WTC11 (cell line): ENCODE measurements at regions not wholly inside any gene's neighbourhood (a gene's known extent, or its start where the extent isn't known, plus 50 kb on each side); places are given as distances from the start of the nearest gene placed in this dataset.

ENCODE experiments used
- ATAC-seq: fragments of 200-7000 bp; cut with Tn5 transposase; 2 replicates; pipeline ENCODE4 v1.10.0; 2021; ENCODE audit warnings: mild to moderate bottlenecking, moderate library complexity
- CTCF ChIA-PET: fragments of 300-600 bp; sonication (Branson Sonifier 250); formaldehyde crosslinking; loops from one replicate; lab custom pipeline; 2021; ENCODE audit warnings: antibody characterized with exemption; lab: Charles Lee
- POLR2A ChIA-PET: fragments of 350-600 bp; sonication (Branson Sonifier 250); formaldehyde crosslinking; loops from one replicate; lab custom pipeline; 2021; ENCODE audit warnings: antibody characterized with exemption; lab: Charles Lee
- DNase-seq: peaks from one replicate; pipeline ENCODE4 v3.0.0; 2021; ENCODE audit warnings: low spot score
- H3K27ac Mint-ChIP-seq: 2 replicates; pipeline ENCODE4 v1.8.0; 2021; ENCODE audit warnings: mixed read lengths
- H3K27me3 Mint-ChIP-seq: 2 replicates; pipeline ENCODE4 v1.8.0; 2021; ENCODE audit warnings: low read depth, mild to moderate bottlenecking, moderate library complexity, mixed read lengths
- H3K36me3 Mint-ChIP-seq: 2 replicates; pipeline ENCODE4 v1.8.0; 2021; ENCODE audit warnings: mixed read lengths
- H3K4me1 Mint-ChIP-seq: 2 replicates; pipeline ENCODE4 v1.8.0; 2022; ENCODE audit warnings: mixed read lengths
- H3K4me3 Mint-ChIP-seq: 2 replicates; pipeline ENCODE4 v1.8.0; 2021; ENCODE audit warnings: mild to moderate bottlenecking, moderate library complexity, mixed read lengths
- H3K9me3 Mint-ChIP-seq: 2 replicates; pipeline ENCODE4 v1.8.0; 2021; ENCODE audit warnings: mixed read lengths
- AFF4 ChIP-seq: sonication (generic); formaldehyde crosslinking; IDR thresholded peaks from 2 replicates; pipeline ENCODE4 v1.8.1; 2023; ENCODE audit warnings: mild to moderate bottlenecking, missing genetic modification reagents, borderline replicate concordance
- CREM ChIP-seq: sonication (generic); formaldehyde crosslinking; IDR thresholded peaks from 2 replicates; pipeline ENCODE4 v1.8.1; 2022; ENCODE audit warnings: mild to moderate bottlenecking, missing genetic modification reagents, moderate library complexity
- EMX1 ChIP-seq: fragments of 250-450 bp; sonication (Bioruptor Pico); IDR thresholded peaks from 2 replicates; pipeline ENCODE4 v1.8.0; 2021; ENCODE audit warnings: mild to moderate bottlenecking
- ETV6 ChIP-seq: sonication (generic); formaldehyde crosslinking; IDR thresholded peaks from 2 replicates; pipeline ENCODE4 v1.8.1; 2022; ENCODE audit warnings: mild to moderate bottlenecking, missing genetic modification reagents
- FOXK1 ChIP-seq: sonication (generic); formaldehyde crosslinking; IDR thresholded peaks from 2 replicates; pipeline ENCODE4 v1.8.0; 2022; ENCODE audit warnings: mild to moderate bottlenecking, moderate library complexity, missing genetic modification reagents
- IRF2 ChIP-seq: sonication (generic); formaldehyde crosslinking; IDR thresholded peaks from 2 replicates; pipeline ENCODE4 v1.8.0; 2022; ENCODE audit warnings: low read depth, missing genetic modification reagents, borderline replicate concordance
- MAX ChIP-seq: sonication (generic); formaldehyde crosslinking; IDR thresholded peaks from 2 replicates; pipeline ENCODE4 v1.8.0; 2022; ENCODE audit warnings: mild to moderate bottlenecking, missing genetic modification reagents
- NFE2L1 ChIP-seq: sonication (generic); formaldehyde crosslinking; IDR thresholded peaks from 2 replicates; pipeline ENCODE4 v1.8.1; 2023; ENCODE audit warnings: missing genetic modification reagents
- NR2C2 ChIP-seq: sonication (generic); formaldehyde crosslinking; IDR thresholded peaks from 2 replicates; pipeline ENCODE4 v1.8.0; 2022; ENCODE audit warnings: mild to moderate bottlenecking, missing genetic modification reagents
- RORB ChIP-seq: fragments of 250-450 bp; sonication (Bioruptor Pico); IDR thresholded peaks from 2 replicates; pipeline ENCODE4 v1.9.0; 2021; ENCODE audit warnings: mild to moderate bottlenecking
- SMAD3 ChIP-seq: sonication (generic); formaldehyde crosslinking; IDR thresholded peaks from 2 replicates; pipeline ENCODE4 v1.8.0; 2022; ENCODE audit warnings: missing genetic modification reagents, mild to moderate bottlenecking, borderline replicate concordance
- TCF7 ChIP-seq: sonication (generic); formaldehyde crosslinking; IDR thresholded peaks from 2 replicates; pipeline ENCODE4 v1.8.0; 2022; ENCODE audit warnings: mild to moderate bottlenecking, low read depth, missing genetic modification reagents, moderate library complexity
- ZMAT4 ChIP-seq: fragments of 250-450 bp; sonication (Bioruptor Pico); IDR thresholded peaks from 2 replicates; pipeline ENCODE4 v1.9.0; 2021; ENCODE audit warnings: mild to moderate bottlenecking
- ZNF219 ChIP-seq: sonication (generic); formaldehyde crosslinking; IDR thresholded peaks from 2 replicates; pipeline ENCODE4 v1.8.0; 2023; ENCODE audit warnings: missing genetic modification reagents, mild to moderate bottlenecking, borderline replicate concordance
- ZNF416 ChIP-seq: fragments of 250-450 bp; sonication (Bioruptor Pico); IDR thresholded peaks from 2 replicates; pipeline ENCODE4 v1.9.0; 2021; ENCODE audit warnings: mild to moderate bottlenecking, inconsistent platforms
- ZNF423 ChIP-seq: fragments of 250-450 bp; sonication (Bioruptor Pico); IDR thresholded peaks from 2 replicates; pipeline ENCODE4 v2.1.2; 2022; ENCODE audit warnings: mild to moderate bottlenecking, moderate library complexity
- TF ChIP-seq, protein P1 (sequence below): sonication (generic); formaldehyde crosslinking; IDR thresholded peaks from 2 replicates; pipeline ENCODE4 v1.8.0; 2023; ENCODE audit warnings: missing genetic modification reagents
- TF ChIP-seq, protein P2 (sequence below): sonication (generic); formaldehyde crosslinking; IDR thresholded peaks from 2 replicates; pipeline ENCODE4 v1.8.1; 2023; ENCODE audit warnings: mild to moderate bottlenecking, missing genetic modification reagents, moderate library complexity
- TF ChIP-seq, protein P3 (sequence below): sonication (generic); formaldehyde crosslinking; IDR thresholded peaks from 2 replicates; pipeline ENCODE4 v1.8.1; 2023; ENCODE audit warnings: mild to moderate bottlenecking, missing genetic modification reagents

DNA sequence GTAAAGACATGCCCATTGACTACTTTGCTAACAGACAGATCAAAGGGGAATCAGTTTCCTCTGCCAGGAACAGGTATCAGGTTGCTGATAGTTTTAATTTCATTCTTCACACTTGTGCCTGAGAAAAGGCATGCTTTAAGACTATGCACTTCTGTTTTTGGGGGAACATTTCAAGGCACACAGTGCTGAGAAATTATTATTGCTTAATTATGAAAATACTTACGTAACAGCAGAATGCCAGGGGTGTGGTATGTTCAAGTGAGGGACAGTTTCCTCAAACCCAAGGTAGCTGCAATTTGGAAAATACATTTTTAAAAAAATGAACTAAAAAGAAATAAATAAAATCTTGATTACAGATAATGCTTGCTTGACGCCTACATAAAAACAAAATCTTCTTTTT lies 1746.1 kb upstream of the PIK3C3 start:
- TF ChIP-seq, protein P1, sequence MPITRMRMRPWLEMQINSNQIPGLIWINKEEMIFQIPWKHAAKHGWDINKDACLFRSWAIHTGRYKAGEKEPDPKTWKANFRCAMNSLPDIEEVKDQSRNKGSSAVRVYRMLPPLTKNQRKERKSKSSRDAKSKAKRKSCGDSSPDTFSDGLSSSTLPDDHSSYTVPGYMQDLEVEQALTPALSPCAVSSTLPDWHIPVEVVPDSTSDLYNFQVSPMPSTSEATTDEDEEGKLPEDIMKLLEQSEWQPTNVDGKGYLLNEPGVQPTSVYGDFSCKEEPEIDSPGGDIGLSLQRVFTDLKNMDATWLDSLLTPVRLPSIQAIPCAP (CRISPR knock-in tag) = no peak
- TF ChIP-seq SMAD3 (CRISPR knock-in tag) (no peak), ZNF416 (CRISPR knock-in tag) (no peak), AFF4 (CRISPR knock-in tag) (no peak), EMX1 (CRISPR knock-in tag) (no peak), FOXK1 (no peak), ZMAT4 (CRISPR knock-in tag) (no peak), MAX (CRISPR knock-in tag) (no peak), TCF7 (CRISPR knock-in tag) (no peak)
- H3K4me1 Mint-ChIP-seq = peaks cover 42% of the 10 kb centered on the region
- CTCF ChIA-PET = no interaction called here
- H3K9me3 Mint-ChIP-seq = peaks cover 3% of the 10 kb centered on the region; the same call in 1 of the 2 replicates
- H3K27ac Mint-ChIP-seq = no peak overlapping the region
- ATAC-seq = no peak
- DNase-seq = no peak
- no peaks in the 10 kb centered on the region for H3K36me3 Mint-ChIP-seq
- no peaks in the 10 kb centered on the region for H3K27me3 Mint-ChIP-seq
- H3K4me3 Mint-ChIP-seq = no peak overlapping the region
- POLR2A ChIA-PET = no interaction called here

GRCh38 chr18:40197711-40198110 lies 1757.3 kb upstream of the PIK3C3 start:
- Mint-ChIP-seq H3K9me3 (peaks cover 27% of the 10 kb centered on the region), H3K4me1 (peaks cover 7% of the 10 kb centered on the region), H3K27me3 (no peaks in the 10 kb centered on the region), H3K27ac (no peak overlapping the region), H3K4me3 (no peak overlapping the region), H3K36me3 (peaks cover 20% of the 10 kb centered on the region)
- TF ChIP-seq NR2C2 (CRISPR knock-in tag) = no peak
- no peak for TF ChIP-seq MAX (CRISPR knock-in tag)
- no peak for TF ChIP-seq CREM
- TF ChIP-seq ZNF219 = no peak
- no peak for TF ChIP-seq RORB (CRISPR knock-in tag)
- TF ChIP-seq ZNF423 (CRISPR knock-in tag) = no peak
- TF ChIP-seq NFE2L1 (CRISPR knock-in tag) = no peak
- no peak for TF ChIP-seq SMAD3 (CRISPR knock-in tag)
- no peak for TF ChIP-seq ETV6
- TF ChIP-seq, protein P2, sequence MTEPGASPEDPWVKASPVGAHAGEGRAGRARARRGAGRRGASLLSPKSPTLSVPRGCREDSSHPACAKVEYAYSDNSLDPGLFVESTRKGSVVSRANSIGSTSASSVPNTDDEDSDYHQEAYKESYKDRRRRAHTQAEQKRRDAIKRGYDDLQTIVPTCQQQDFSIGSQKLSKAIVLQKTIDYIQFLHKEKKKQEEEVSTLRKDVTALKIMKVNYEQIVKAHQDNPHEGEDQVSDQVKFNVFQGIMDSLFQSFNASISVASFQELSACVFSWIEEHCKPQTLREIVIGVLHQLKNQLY (CRISPR knock-in tag) = no peak
- TF ChIP-seq, protein P3, sequence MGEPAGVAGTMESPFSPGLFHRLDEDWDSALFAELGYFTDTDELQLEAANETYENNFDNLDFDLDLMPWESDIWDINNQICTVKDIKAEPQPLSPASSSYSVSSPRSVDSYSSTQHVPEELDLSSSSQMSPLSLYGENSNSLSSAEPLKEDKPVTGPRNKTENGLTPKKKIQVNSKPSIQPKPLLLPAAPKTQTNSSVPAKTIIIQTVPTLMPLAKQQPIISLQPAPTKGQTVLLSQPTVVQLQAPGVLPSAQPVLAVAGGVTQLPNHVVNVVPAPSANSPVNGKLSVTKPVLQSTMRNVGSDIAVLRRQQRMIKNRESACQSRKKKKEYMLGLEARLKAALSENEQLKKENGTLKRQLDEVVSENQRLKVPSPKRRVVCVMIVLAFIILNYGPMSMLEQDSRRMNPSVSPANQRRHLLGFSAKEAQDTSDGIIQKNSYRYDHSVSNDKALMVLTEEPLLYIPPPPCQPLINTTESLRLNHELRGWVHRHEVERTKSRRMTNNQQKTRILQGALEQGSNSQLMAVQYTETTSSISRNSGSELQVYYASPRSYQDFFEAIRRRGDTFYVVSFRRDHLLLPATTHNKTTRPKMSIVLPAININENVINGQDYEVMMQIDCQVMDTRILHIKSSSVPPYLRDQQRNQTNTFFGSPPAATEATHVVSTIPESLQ (CRISPR knock-in tag) = no peak
- no peak for TF ChIP-seq IRF2 (CRISPR knock-in tag)
- POLR2A ChIA-PET = no interaction called here
- CTCF ChIA-PET = no interaction called here
- DNase-seq = no peak
- ATAC-seq = no peak
